ENCODE measurements at regions not wholly inside any gene's neighbourhood (a gene's known extent, or its start where the extent isn't known, plus 50 kb on each side); places are given as distances from the start of the nearest gene placed in this dataset.

DNA sequence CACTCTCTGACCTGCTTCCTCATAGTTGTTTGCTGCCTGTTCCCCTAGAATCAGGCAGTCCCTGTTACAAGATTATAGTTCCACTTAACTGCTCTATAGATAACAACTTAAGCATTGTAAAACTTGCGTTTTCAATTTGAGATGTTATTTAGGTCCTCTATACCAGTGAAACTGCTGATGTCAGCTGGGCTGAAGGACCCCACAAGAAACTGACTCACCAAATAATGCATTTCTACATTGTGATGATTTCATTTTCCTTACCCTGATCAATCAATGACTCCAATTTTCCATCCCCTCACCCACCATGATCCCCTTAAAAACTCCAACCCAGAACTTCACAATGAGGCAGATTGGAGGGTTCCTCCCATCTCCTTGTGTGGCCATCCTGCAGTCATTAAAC is 280.7 kb downstream of the SLITRK1 start:
- DNase-seq (ENCODE audit: low spot score), result no peak

DNA sequence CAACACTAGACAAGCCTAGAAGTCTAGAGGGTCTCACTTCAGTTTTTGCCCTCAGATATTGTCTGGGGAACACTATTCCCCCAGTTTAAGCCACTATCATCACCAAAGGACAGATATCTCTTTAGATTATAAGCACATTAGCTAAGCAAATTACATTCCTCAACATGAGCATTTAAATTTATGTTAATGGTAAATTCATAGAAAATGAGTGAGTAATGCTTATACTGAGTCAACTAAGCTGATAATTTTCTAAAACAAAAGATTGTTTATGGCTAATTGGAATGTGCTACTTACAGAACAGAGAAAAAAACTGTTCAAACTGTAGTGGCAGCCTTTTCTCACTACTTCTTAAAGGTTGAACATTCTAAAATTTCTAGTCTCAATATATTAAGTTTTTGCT is 290.2 kb downstream of the SLITRK1 start:
- DNase-seq (ENCODE audit: low spot score), result no peak

DNA sequence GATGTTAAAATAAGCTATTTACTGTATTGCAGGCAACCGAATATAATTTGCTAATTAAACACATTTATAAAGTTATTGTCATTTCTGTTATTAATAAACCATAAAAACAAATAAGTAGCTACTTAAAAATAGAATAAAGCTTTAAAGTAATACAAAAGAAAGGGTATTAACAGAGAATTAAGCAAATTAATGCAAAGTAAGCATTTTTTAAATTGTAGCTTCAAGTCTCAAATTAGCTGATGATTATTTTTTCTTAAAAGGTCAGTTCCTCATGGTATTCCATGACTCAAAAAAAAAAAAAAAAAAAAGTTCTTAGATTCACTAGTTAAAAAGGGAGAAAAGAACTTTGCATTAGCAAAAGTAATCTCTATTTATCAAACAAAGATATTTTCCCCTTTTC is 292.5 kb downstream of the SLITRK1 start:
- no peak for DNase-seq (ENCODE audit: low spot score)

- no peak for DNase-seq (ENCODE audit: low spot score)
These were observed 305.1 kb downstream of the SLITRK1 start for GRCh38 chr13:83577183-83577582.

GRCh38 chr13:83568019-83568418 is 314.3 kb downstream of the SLITRK1 start:
- no peak for DNase-seq (ENCODE audit: low spot score)

GRCh38 chr13:83563499-83563898 is 318.8 kb downstream of the SLITRK1 start:
- no peak for DNase-seq (ENCODE audit: low spot score)

DNA sequence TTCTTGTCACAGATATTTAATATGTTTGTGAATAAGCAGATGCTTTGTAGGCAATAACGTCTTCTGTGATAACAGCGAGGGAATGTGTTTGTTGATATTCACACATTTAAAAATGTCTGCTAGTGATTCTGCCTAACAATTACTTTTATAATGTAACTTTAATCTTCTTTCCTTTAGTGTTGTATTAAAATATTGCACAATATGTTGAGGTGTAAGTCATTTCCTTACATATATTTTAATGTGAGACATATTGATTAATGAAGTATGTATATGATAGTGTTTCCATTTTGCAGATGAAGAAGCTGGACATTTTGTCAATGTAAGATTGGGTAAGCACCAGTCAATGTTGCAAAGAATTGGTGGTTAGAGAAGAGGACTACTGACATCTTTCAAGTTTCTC is 324.4 kb downstream of the SLITRK1 start:
- no peak for DNase-seq (ENCODE audit: low spot score)

- DNase-seq (ENCODE audit: low spot score), result no peak
These were observed 332.6 kb downstream of the SLITRK1 start for GRCh38 chr13:83549671-83550070.

- no peak for DNase-seq (ENCODE audit: low spot score)
These were observed 335.2 kb downstream of the SLITRK1 start for GRCh38 chr13:83547043-83547442.

DNA sequence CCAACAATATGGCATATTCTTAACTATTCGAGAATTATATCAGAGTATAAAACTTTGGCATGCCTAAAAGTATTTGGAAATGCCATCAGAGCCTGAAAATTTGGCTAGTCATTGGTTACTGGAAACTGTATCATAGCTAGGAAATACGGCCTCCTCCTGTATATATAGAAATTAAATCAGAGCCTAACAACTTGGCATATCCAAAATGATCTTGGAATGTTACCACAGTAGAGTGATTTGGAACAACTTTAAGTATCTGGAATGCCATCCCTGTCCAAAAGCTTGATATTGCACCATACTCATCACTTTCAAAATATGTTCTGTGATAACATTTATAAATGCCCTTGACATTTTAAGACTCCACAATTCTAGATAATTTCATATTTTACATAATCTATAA is 335.8 kb downstream of the SLITRK1 start:
- no peak for DNase-seq (ENCODE audit: low spot score)

DNA sequence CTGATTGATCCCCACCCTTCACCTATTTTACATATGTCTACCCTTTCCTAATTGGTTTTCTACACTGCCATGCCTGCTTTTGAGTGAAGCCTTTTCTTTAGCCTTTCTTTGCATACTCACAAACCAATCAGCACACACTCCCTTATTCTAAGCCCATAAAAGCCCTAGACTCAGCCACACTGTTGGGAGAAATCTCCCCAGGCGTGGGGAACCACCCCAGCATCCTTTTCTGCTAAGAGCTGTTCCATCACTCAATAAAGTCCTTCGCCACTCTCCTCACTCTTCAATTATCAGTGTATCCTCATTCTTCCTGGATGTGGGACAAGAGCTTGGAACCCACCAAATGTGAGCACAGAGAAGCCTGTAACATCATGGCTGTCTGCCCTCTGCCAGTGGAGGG is 343.6 kb downstream of the SLITRK1 start:
- no peak for DNase-seq (ENCODE audit: low spot score)

GRCh38 chr13:83536941-83537340 is 345.3 kb downstream of the SLITRK1 start:
- no peak for DNase-seq (ENCODE audit: low spot score)

- DNase-seq (ENCODE audit: low spot score), result no peak
These were observed 346.1 kb downstream of the SLITRK1 start for GRCh38 chr13:83536153-83536552.

DNA sequence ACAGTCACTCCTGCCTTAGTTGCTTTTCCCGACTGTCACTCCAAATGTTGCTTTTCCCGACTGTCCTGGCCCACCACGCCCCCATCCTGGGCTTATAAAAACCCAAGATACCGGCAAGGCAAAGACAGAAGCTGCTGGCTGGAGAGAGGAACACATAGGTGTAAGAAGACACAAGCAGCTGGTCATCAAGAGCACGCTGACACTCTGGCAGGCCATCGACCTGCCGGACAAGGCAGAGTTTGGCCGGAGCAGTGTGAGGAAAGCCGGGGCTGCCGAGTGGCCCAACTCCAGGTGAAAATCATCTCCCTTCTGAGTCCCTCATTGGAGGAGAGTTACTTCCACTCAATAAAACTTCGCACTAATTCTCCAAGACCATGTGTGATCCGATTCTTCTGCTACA is 349.5 kb downstream of the SLITRK1 start:
- DNase-seq (ENCODE audit: low spot score), result no peak

DNA sequence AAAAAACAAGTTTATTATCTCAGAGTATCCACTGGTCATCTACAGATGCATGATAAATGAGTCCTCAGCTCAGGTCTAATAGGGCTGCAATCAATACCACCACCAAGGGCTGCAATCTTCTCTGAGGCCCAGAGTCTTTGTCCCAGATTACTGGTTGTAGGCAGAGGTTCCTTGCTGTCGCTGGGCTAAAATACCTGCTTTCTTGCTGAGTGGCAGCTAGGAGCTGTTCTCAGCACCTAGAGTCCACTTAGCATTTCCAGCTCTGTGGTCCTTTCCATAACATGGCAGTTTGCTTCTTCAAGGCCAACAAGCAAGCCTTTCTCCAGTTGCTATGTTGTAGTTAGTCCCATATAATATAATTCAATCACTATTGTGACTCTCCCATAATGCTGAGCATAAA is 351.3 kb downstream of the SLITRK1 start:
- no peak for DNase-seq (ENCODE audit: low spot score)

DNA sequence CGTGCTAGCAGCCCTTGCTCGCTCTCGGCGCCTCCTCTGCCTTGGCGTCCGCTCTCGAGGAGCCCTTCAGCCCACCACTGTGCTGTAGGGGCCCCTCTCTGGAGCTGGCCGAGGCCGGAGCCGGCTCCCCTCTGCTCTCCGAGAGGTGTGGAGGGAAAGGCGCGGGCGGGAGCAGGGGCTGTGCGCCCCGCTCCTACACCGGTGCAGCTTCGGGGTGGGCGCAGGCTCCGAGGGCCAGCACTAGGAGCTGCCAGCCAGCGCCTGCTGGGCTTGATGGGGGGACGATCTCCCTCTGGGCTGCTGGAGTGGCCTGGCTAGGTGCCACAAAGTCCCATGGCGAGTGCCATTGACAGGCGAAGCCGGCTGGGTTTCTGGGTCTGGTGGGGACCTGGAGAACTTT is 365.5 kb downstream of the SLITRK1 start:
- DNase-seq (ENCODE audit: low spot score), result no peak

DNA sequence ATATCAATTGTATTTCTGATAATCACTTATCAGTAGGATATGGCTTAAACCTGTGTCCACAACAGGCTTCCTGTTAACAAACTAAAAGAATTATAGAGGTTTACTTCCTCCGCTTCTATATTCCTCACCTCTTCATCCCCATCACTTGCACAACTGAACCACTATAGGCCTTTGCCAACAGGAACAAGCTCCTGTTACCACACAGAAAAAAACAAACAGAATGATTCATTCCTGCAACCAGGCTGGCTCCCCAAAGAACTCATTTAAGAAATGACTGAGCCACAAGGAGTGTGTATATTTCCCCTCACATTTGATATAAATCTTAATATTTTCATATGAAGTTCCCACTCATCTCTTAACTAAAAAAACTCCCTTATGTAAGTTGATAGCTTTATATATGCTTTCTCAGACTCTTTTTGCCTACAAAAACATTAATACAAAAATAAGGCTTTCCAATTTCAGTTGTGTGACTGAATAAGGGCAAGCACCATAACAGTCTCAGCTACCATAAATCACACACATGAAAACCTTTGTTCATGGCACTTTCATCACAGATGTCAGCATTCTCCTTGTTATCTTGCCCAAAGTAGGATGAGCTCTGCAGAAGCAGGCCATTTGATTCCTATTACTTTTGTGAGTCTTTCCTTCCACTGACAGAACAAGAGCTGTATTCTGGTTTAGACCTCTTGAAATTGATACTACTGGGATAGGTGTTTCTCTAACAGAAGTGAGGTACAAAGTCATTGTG is 366.8 kb downstream of the SLITRK1 start:
- DNase-seq (ENCODE audit: low spot score), result no peak

GRCh38 chr13:83508771-83509301 is 373.4 kb downstream of the SLITRK1 start:
- no peak for DNase-seq (ENCODE audit: low spot score)

DNA sequence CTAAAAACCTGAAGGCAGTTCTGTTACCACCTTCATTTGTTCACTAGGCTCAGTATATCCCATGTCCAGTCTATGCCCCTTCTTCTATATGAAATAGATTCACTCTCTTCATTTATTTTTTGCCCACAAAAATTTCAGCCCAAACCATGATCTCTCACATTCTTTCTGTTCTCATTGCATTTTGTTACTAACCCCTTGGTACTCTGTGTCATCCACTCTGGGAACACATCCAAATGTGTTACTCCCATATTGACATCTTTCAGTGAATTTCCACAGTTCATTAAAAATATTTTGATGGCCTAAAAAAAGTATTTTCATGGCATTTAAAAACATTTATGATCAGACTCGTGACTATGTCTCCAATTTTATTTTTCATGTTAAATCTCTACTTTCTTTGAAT is 378.9 kb downstream of the SLITRK1 start:
- DNase-seq (ENCODE audit: low spot score), result no peak

- DNase-seq (ENCODE audit: low spot score), result no peak
These were observed 383.0 kb downstream of the SLITRK1 start for GRCh38 chr13:83499286-83499685.

GRCh38 chr13:83498481-83499190 is 383.6 kb downstream of the SLITRK1 start:
- no peak for DNase-seq (ENCODE audit: low spot score)

GRCh38 chr13:83498045-83498444 is 384.2 kb downstream of the SLITRK1 start:
- no peak for DNase-seq (ENCODE audit: low spot score)

- DNase-seq (ENCODE audit: low spot score), result no peak
These were observed 385.8 kb downstream of the SLITRK1 start for GRCh38 chr13:83496501-83496900.

All from mucosa of gallbladder (tissue), 1 donor.